ENCODE measurements at regions not wholly inside any gene's neighbourhood (a gene's known extent, or its start where the extent isn't known, plus 50 kb on each side); places are given as distances from the start of the nearest gene placed in this dataset.
"Not testable (repeated sequence)": the region's sequence is repeated elsewhere in the genome, so short reads cannot be mapped to it uniquely, and the experiment has no call there.

DNA sequence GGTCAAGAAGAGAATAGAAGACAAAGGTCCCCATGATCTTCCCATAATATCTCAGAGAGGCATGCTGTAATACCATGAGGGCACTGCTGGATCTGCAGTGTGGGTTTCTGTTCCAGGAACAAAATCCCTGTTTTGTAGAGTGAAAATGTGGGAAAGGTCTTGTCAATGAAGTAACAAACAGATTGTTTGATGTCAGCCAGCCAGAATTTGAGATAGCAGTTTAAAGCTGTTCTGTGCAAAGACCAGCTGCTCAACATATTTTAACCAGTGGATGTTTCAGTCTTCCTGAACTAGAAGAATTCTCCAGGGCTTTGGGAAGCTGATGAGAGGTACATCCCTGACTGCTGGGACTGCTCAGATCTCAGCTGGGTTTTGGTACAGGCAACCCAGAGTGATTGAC is 1012.5 kb downstream of the DNAJB9 start (continued):
- TF ChIP-seq, protein P1, sequence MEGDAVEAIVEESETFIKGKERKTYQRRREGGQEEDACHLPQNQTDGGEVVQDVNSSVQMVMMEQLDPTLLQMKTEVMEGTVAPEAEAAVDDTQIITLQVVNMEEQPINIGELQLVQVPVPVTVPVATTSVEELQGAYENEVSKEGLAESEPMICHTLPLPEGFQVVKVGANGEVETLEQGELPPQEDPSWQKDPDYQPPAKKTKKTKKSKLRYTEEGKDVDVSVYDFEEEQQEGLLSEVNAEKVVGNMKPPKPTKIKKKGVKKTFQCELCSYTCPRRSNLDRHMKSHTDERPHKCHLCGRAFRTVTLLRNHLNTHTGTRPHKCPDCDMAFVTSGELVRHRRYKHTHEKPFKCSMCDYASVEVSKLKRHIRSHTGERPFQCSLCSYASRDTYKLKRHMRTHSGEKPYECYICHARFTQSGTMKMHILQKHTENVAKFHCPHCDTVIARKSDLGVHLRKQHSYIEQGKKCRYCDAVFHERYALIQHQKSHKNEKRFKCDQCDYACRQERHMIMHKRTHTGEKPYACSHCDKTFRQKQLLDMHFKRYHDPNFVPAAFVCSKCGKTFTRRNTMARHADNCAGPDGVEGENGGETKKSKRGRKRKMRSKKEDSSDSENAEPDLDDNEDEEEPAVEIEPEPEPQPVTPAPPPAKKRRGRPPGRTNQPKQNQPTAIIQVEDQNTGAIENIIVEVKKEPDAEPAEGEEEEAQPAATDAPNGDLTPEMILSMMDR (IDR thresholded peaks at IDR 0.05; ENCODE audit: low read depth, low read length, missing input control), result no peak
- no peak for TF ChIP-seq HNF4G (IDR thresholded peaks at IDR 0.05)
- TF ChIP-seq SP1 (IDR thresholded peaks at IDR 0.05), result no peak

DNA sequence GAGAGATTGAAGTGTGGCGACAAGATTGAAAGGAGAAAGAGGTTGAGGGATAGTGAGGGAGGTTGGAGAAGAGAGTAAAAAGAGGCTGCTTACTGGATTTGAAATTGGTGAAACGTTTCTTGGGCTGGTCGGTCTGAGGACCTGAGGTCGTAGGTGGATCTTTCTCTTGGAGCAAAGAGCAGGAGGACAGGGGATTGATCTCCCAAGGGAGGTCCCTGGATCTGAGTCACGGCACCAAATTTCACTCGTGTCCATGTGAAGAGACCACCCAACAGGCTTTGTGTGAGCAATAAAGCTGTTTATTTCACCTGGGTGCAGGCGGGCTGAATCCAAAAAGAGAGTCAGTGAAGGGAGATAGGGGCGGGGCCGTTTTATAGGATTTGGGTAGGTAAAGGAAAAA is 1027.3 kb downstream of the DNAJB9 start:
- not testable (repeated sequence) for H3K4me1 ChIP-seq (ENCODE audit: control insufficient read depth in 4 of 4, insufficient read depth in 4 of 4, low read length in 3 of 4); H3K9ac ChIP-seq (ENCODE audit: low read depth in 1 of 2, low read length in 2 of 2); DNase-seq (ENCODE audit: low spot score); H3K27me3 ChIP-seq (ENCODE audit: control insufficient read depth in 4 of 4, insufficient read depth in 4 of 4, low read length in 3 of 4); H3K4me3 ChIP-seq (ENCODE audit: low read depth in 1 of 3, low read length in 3 of 3); H3K9me3 ChIP-seq (ENCODE audit: control insufficient read depth in 4 of 4, low read length in 3 of 4); H3K36me3 ChIP-seq (ENCODE audit: control insufficient read depth in 4 of 4, insufficient read depth in 3 of 4, low read depth in 1 of 4, low read length in 3 of 4); H3K27ac ChIP-seq (ENCODE audit: low read depth in 1 of 2, low read length in 2 of 2)
- 81% methylated on average over 9 of the region's 9 CpGs for WGBS

DNA sequence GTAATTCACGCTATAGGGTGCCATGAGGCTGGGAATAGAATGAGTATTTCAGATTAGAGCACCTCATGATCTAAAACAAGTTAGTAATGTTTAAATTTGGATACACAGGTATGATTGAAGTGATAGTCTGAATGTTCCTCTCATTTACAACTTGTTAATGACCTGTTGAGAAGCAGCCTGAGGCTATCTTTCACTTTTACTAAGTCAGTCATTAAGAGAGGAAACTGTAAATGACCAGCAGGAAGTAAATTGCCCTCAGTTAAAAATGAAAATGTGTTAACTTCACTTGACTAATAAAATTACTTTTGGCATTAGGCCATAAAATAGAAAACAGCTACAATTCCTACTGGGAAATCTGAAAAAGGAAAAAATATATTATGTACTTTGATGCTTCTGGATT is 1042.0 kb downstream of the DNAJB9 start:
- Histone ChIP-seq H3K36me3 (ENCODE audit: control insufficient read depth in 4 of 4, insufficient read depth in 3 of 4, low read depth in 1 of 4, low read length in 3 of 4) (no peaks in the 10 kb centered on the region), H3K4me1 (ENCODE audit: control insufficient read depth in 4 of 4, insufficient read depth in 4 of 4, low read length in 3 of 4) (no peaks in the 10 kb centered on the region), H3K27ac (ENCODE audit: low read depth in 1 of 2, low read length in 2 of 2) (no peak overlapping the region), H3K9ac (ENCODE audit: low read depth in 1 of 2, low read length in 2 of 2) (no peak overlapping the region), H3K4me3 (ENCODE audit: low read depth in 1 of 3, low read length in 3 of 3) (no peak overlapping the region), H3K27me3 (ENCODE audit: control insufficient read depth in 4 of 4, insufficient read depth in 4 of 4, low read length in 3 of 4) (no peaks in the 10 kb centered on the region), H3K9me3 (ENCODE audit: control insufficient read depth in 4 of 4, low read length in 3 of 4) (no peaks in the 10 kb centered on the region)
- TF ChIP-seq, protein P2, sequence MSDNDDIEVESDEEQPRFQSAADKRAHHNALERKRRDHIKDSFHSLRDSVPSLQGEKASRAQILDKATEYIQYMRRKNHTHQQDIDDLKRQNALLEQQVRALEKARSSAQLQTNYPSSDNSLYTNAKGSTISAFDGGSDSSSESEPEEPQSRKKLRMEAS (IDR thresholded peaks at IDR 0.05), result no peak
- no peak for TF ChIP-seq HNF4G (IDR thresholded peaks at IDR 0.05)
- TF ChIP-seq, protein P3, sequence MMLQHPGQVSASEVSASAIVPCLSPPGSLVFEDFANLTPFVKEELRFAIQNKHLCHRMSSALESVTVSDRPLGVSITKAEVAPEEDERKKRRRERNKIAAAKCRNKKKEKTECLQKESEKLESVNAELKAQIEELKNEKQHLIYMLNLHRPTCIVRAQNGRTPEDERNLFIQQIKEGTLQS (IDR thresholded peaks at IDR 0.05), result no peak
- no peak for TF ChIP-seq RAD21 (IDR thresholded peaks at IDR 0.05)
- TF ChIP-seq TAF1 (conservative IDR thresholded peaks at IDR 0.05), result no peak
- TF ChIP-seq, protein P4, sequence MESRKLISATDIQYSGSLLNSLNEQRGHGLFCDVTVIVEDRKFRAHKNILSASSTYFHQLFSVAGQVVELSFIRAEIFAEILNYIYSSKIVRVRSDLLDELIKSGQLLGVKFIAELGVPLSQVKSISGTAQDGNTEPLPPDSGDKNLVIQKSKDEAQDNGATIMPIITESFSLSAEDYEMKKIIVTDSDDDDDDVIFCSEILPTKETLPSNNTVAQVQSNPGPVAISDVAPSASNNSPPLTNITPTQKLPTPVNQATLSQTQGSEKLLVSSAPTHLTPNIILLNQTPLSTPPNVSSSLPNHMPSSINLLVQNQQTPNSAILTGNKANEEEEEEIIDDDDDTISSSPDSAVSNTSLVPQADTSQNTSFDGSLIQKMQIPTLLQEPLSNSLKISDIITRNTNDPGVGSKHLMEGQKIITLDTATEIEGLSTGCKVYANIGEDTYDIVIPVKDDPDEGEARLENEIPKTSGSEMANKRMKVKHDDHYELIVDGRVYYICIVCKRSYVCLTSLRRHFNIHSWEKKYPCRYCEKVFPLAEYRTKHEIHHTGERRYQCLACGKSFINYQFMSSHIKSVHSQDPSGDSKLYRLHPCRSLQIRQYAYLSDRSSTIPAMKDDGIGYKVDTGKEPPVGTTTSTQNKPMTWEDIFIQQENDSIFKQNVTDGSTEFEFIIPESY (IDR thresholded peaks at IDR 0.05), result no peak
- TF ChIP-seq EGR1 (IDR thresholded peaks at IDR 0.05; ENCODE audit: low read depth in 2 of 2), result no peak
- WGBS, result 93% methylated on average over 1 of the region's 1 CpG
- no peak for DNase-seq (ENCODE audit: low spot score)

DNA sequence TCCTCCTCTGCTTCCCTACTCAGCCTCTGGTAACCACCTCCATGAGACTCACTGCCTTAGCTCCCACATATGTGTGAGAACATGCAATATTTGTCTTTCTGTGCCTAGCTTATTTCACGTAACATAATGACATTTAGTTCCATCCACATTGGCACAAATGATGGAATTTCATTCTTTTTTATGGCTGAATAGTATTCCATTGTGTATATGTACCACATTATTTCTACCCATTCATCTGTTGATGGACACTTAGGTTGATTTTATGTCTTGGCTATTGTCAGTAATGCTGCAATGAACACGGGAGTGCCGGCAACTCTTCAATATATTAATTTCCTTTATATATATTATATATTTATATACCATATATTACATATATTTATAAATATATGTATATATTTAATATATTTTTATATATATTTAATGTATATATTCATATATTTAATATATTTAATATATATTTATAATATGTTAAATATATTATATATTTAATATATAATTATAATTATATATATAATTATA is 1046.9 kb downstream of the DNAJB9 start:
- TF ChIP-seq TAF1 (conservative IDR thresholded peaks at IDR 0.05), result no peak
- TF ChIP-seq, protein P2 (IDR thresholded peaks at IDR 0.05), result no peak
- no peak for TF ChIP-seq FOXA1 (IDR thresholded peaks at IDR 0.05)
- no peak for TF ChIP-seq GABPA (IDR thresholded peaks at IDR 0.05 in 1 of 2, conservative IDR thresholded peaks at IDR 0.05 in 1 of 2)
- TF ChIP-seq YY1 (IDR thresholded peaks at IDR 0.05), result no peak
- no peak for TF ChIP-seq FOXA2 (IDR thresholded peaks at IDR 0.05)
- no peak for TF ChIP-seq EGR1 (IDR thresholded peaks at IDR 0.05; ENCODE audit: low read depth in 2 of 2)
- TF ChIP-seq HNF4A (conservative IDR thresholded peaks at IDR 0.05), result no peak
- TF ChIP-seq JUND (IDR thresholded peaks at IDR 0.05), result no peak
- TF ChIP-seq NR2F2 (IDR thresholded peaks at IDR 0.05), result no peak
- no peak for TF ChIP-seq RXRA (IDR thresholded peaks at IDR 0.05)
- DNase-seq (ENCODE audit: low spot score), result no peak
- H3K9ac ChIP-seq (ENCODE audit: low read depth in 1 of 2, low read length in 2 of 2), result no peak overlapping the region
- no peaks in the 10 kb centered on the region for H3K36me3 ChIP-seq (ENCODE audit: control insufficient read depth in 4 of 4, insufficient read depth in 3 of 4, low read depth in 1 of 4, low read length in 3 of 4)
- no peak overlapping the region for H3K4me3 ChIP-seq (ENCODE audit: low read depth in 1 of 3, low read length in 3 of 3)
- 96% methylated on average over 3 of the region's 3 CpGs for whole genome bisulfite sequencing
- H3K4me1 ChIP-seq (ENCODE audit: control insufficient read depth in 4 of 4, insufficient read depth in 4 of 4, low read length in 3 of 4), result no peaks in the 10 kb centered on the region
- no peaks in the 10 kb centered on the region for H3K27me3 ChIP-seq (ENCODE audit: control insufficient read depth in 4 of 4, insufficient read depth in 4 of 4, low read length in 3 of 4)
- no peak overlapping the region for H3K27ac ChIP-seq (ENCODE audit: low read depth in 1 of 2, low read length in 2 of 2)
- no peaks in the 10 kb centered on the region for H3K9me3 ChIP-seq (ENCODE audit: control insufficient read depth in 4 of 4, low read length in 3 of 4)

Measured in liver (tissue), 8 donors.